ENCODE measurements at regions not wholly inside any gene's neighbourhood (a gene's known extent, or its start where the extent isn't known, plus 50 kb on each side); places are given as distances from the start of the nearest gene placed in this dataset.

- TF ChIP-seq ETV5 (CRISPR knock-in tag; IDR thresholded peaks at IDR 0.05; ENCODE audit: low read depth) = no peak
- no peak for TF ChIP-seq ZNF507 (tag; conservative IDR thresholded peaks at IDR 0.05)
- no peak for TF ChIP-seq ZNF780A (CRISPR knock-in tag; IDR thresholded peaks at IDR 0.05)
These were observed 1348.7 kb upstream of the C9orf72 start (continued) for GRCh38 chr9:28921857-28922500.

- DNase-seq (ENCODE audit: extremely low read depth in 1 of 4, low spot score in 3 of 4) (no peak), FAIRE-seq (no peak), ATAC-seq (no peak)
- ChIA-PET CTCF (ENCODE audit: low intra/inter-chr PET ratio) (no interaction called here), POLR2A (no interaction called here)
- Histone ChIP-seq H4K20me1 (replicated peaks; ENCODE audit: control insufficient read depth, insufficient read depth, low read length) (no peaks in the 10 kb centered on the region), H3K27ac (ENCODE audit: extremely low read depth, low read depth, low read length) (no peak overlapping the region), H3K9me3 (replicated peaks; ENCODE audit: control insufficient read depth, insufficient read depth, low read depth, low read length) (no peaks in the 10 kb centered on the region), H3K9ac (ENCODE audit: insufficient read depth in 1 of 2, low read depth in 2 of 2, low read length in 2 of 2) (no peak overlapping the region), H3K36me3 (ENCODE audit: control insufficient read depth, insufficient read depth, low read length) (no peaks in the 10 kb centered on the region), H3K4me3 (no peak overlapping the region), H3K9me1 (ENCODE audit: control insufficient read depth, insufficient read depth, low read length) (no peaks in the 10 kb centered on the region), H3K4me1 (replicated peaks in 1 of 2; ENCODE audit: control insufficient read depth in 2 of 2, insufficient read depth in 2 of 2, low read length in 2 of 2) (no peaks in the 10 kb centered on the region), H3K4me2 (ENCODE audit: insufficient read depth, low read length) (no peak overlapping the region), H3K79me2 (ENCODE audit: control insufficient read depth, insufficient read depth, low read length) (no peaks in the 10 kb centered on the region), H3K27me3 (ENCODE audit: control insufficient read depth in 2 of 2, insufficient read depth in 2 of 2, low read length in 2 of 2) (no peaks in the 10 kb centered on the region), H2AFZ (ENCODE audit: low read depth, low read length) (no peak overlapping the region)
- BruUV-seq (replicated peaks) = no TSS peak
- no CpG with 5 or more reads among the region's 4 CpGs for WGBS (ENCODE audit: insufficient coverage, low coverage, missing lambda C conversion rate)
- intact Hi-C loops (cut with micrococcal nuclease) = no loop called here
- in situ Hi-C loops (cut with MboI) = no loop called here
- TF ChIP-seq ZBTB8A (IDR thresholded peaks at IDR 0.05; ENCODE audit: partially characterized antibody) (no peak), E2F6 (IDR thresholded peaks at IDR 0.05; ENCODE audit: borderline replicate concordance in 1 of 2, extremely low read depth in 1 of 2, insufficient read depth in 1 of 2, insufficient read length in 1 of 2, low read depth in 1 of 2, low read length in 1 of 2, poor library complexity in 1 of 2, severe bottlenecking in 1 of 2) (no peak), GATAD2A (IDR thresholded peaks at IDR 0.05) (no peak), ZC3H8 (IDR thresholded peaks at IDR 0.05) (no peak), AFF1 (IDR thresholded peaks at IDR 0.05; ENCODE audit: low read depth in 1 of 2, partially characterized antibody in 2 of 2) (no peak), ZNF609 (CRISPR knock-in tag; IDR thresholded peaks at IDR 0.05; ENCODE audit: borderline replicate concordance) (no peak), CBX2 (IDR thresholded peaks at IDR 0.05; ENCODE audit: insufficient read depth, low read length, poor library complexity, severe bottlenecking) (no peak), ZNF717 (CRISPR knock-in tag; IDR thresholded peaks at IDR 0.05) (no peak)
These were observed 1349.6 kb upstream of the C9orf72 start for GRCh38 chr9:28922891-28923290.

All from K562 (cell line).